Naive thymus-derived CD4-positive, alpha-beta T cell (primary cell): ENCODE measurements at regions not wholly inside any gene's neighbourhood (a gene's known extent, or its start where the extent isn't known, plus 50 kb on each side); places are given as distances from the start of the nearest gene placed in this dataset.

Source experiments
- ATAC-seq: fragments of 150-1000 bp; cut with Tn5 transposase; 2 replicates; pipeline ENCODE4 v1.10.0; 2021; ENCODE audit warnings: mild to moderate bottlenecking, moderate library complexity
- CTCF ChIA-PET: fragments of 350-600 bp; sonication (Branson Sonifier 250); formaldehyde crosslinking; loops from one replicate; lab custom pipeline; 2021; ENCODE audit warnings: antibody characterized with exemption; lab: Charles Lee
- POLR2A ChIA-PET: fragments of 350-600 bp; sonication (Branson Sonifier 250); formaldehyde crosslinking; loops from one replicate; lab custom pipeline; 2021; ENCODE audit warnings: antibody characterized with exemption, inconsistent platforms; lab: Charles Lee
- DNase-seq, 9 donors: peaks; one replicate each; pipeline versions ENCODE4 v3.0.0 to v3.0.0-alpha.2; 2020 to 2022; ENCODE audit warnings: mixed read lengths in 1 of 9
- H3K27ac ChIP-seq: one replicate; pipeline ENCODE4 v1.7.0; 2013; ENCODE audit warnings: mild to moderate bottlenecking, low read depth, low read length, moderate library complexity
- H3K27me3 ChIP-seq, 2 donors: one replicate each; pipeline ENCODE4 v1.7.0; 2013; ENCODE audit warnings: low read length in 2 of 2, mild to moderate bottlenecking in 2 of 2, moderate library complexity in 2 of 2; ENCODE audit not compliant: control insufficient read depth in 2 of 2, insufficient read depth in 2 of 2
- H3K36me3 ChIP-seq, 3 experiments: 1 replicate in 2 of 3; 2 replicates in 1 of 3; pipeline ENCODE4 v1.7.0; 2013; ENCODE audit warnings: low read length in 3 of 3, mild to moderate bottlenecking in 3 of 3, moderate library complexity in 1 of 3; ENCODE audit not compliant: insufficient read depth in 3 of 3, control insufficient read depth in 2 of 3
- H3K4me1 ChIP-seq, 2 donors: one replicate each; pipeline ENCODE4 v1.7.0; 2013; ENCODE audit warnings: low read length in 2 of 2, mild to moderate bottlenecking in 2 of 2, moderate library complexity in 1 of 2; ENCODE audit not compliant: control insufficient read depth in 2 of 2, insufficient read depth in 2 of 2
- H3K4me3 ChIP-seq: 2 replicates; pipeline ENCODE4 v1.7.0; 2013; ENCODE audit warnings: mild to moderate bottlenecking, low read length
- H3K9me3 ChIP-seq, 3 experiments: 1 replicate in 2 of 3; 2 replicates in 1 of 3; pipeline ENCODE4 v1.7.0; 2013; ENCODE audit warnings: low read length in 3 of 3; ENCODE audit not compliant: control insufficient read depth in 2 of 3
- H3K27ac Mint-ChIP-seq, 9 donors: one replicate each; pipeline ENCODE4 v1.8.0; 2020 to 2022; ENCODE audit warnings: mixed read lengths in 9 of 9, mild to moderate bottlenecking in 8 of 9, moderate library complexity in 5 of 9, inconsistent platforms in 2 of 9
- H3K27me3 Mint-ChIP-seq, 5 donors: one replicate each; pipeline ENCODE4 v1.8.0; 2021 to 2022; ENCODE audit warnings: mixed read lengths in 5 of 5, mild to moderate bottlenecking in 1 of 5
- H3K36me3 Mint-ChIP-seq, 5 donors: one replicate each; pipeline ENCODE4 v1.8.0; 2020 to 2022; ENCODE audit warnings: mixed read lengths in 5 of 5, mild to moderate bottlenecking in 3 of 5, inconsistent platforms in 1 of 5
- H3K4me1 Mint-ChIP-seq, 7 donors: one replicate each; pipeline ENCODE4 v1.8.0; 2020 to 2022; ENCODE audit warnings: mixed read lengths in 7 of 7, mild to moderate bottlenecking in 3 of 7, inconsistent platforms in 1 of 7
- H3K4me3 Mint-ChIP-seq, 10 donors: one replicate each; pipeline ENCODE4 v1.8.0; 2020 to 2022; ENCODE audit warnings: mild to moderate bottlenecking in 10 of 10, mixed read lengths in 10 of 10, moderate library complexity in 6 of 10, inconsistent platforms in 2 of 10
- H3K9me3 Mint-ChIP-seq, 11 donors: one replicate each; pipeline ENCODE4 v1.8.0; 2020 to 2022; ENCODE audit warnings: mixed read lengths in 11 of 11, mild to moderate bottlenecking in 4 of 11, inconsistent platforms in 1 of 11, moderate library complexity in 1 of 11
- intact Hi-C, 2 donors: fragments of 100-400 bp; cut with micrococcal nuclease; formaldehyde crosslinking; loops; one replicate each; pipeline ENCODE4 v1.15.1; 2023

- H3K4me3 Mint-ChIP-seq, result no peak overlapping the region
- no peaks in the 10 kb centered on the region for H3K4me1 Mint-ChIP-seq
- Histone ChIP-seq H3K9me3 (no peaks in the 10 kb centered on the region), H3K27ac (no peak overlapping the region), H3K4me3 (no peak overlapping the region), H3K36me3 (no peaks in the 10 kb centered on the region), H3K4me1 (no peaks in the 10 kb centered on the region), H3K27me3 (no peaks in the 10 kb centered on the region)
- peaks cover 0 to 9% (median 0%) of the 10 kb centered on the region in 5 donors for H3K27me3 Mint-ChIP-seq
- peaks cover 0 to 15% (median 3%) of the 10 kb centered on the region in 11 donors for H3K9me3 Mint-ChIP-seq
- ATAC-seq, result no peak
- no peak overlapping the region for H3K27ac Mint-ChIP-seq
- POLR2A ChIA-PET, result no interaction called here
- peaks cover 0 to 4% (median 0%) of the 10 kb centered on the region in 5 donors for H3K36me3 Mint-ChIP-seq
- CTCF ChIA-PET, result no interaction called here
- intact Hi-C loops, result no loop called here
- DNase-seq, result no peak
These were observed 99.8 kb downstream of the AASDHPPT start for GRCh38 chr11:106177311-106177710.

- no peak for ATAC-seq
- Mint-ChIP-seq H3K36me3 (peaks cover 0 to 4% (median 0%) of the 10 kb centered on the region in 5 donors), H3K4me3 (no peak overlapping the region), H3K9me3 (peaks cover 0 to 18% (median 4%) of the 10 kb centered on the region in 11 donors), H3K4me1 (no peaks in the 10 kb centered on the region), H3K27me3 (peaks cover 0 to 9% (median 0%) of the 10 kb centered on the region in 5 donors), H3K27ac (no peak overlapping the region)
- intact Hi-C loops, result no loop called here
- ChIA-PET POLR2A (no interaction called here), CTCF (no interaction called here)
- no peaks in the 10 kb centered on the region for H3K9me3 ChIP-seq
- H3K27me3 ChIP-seq, result no peaks in the 10 kb centered on the region
- H3K27ac ChIP-seq, result no peak overlapping the region
- no peaks in the 10 kb centered on the region for H3K36me3 ChIP-seq
- no peaks in the 10 kb centered on the region for H3K4me1 ChIP-seq
- no peak overlapping the region for H3K4me3 ChIP-seq
- DNase-seq, result no peak
These were observed 100.9 kb downstream of the AASDHPPT start for GRCh38 chr11:106178361-106178760.

GRCh38 chr11:106179048-106179447 lies 101.6 kb downstream of the AASDHPPT start:
- Histone ChIP-seq H3K9me3 (no peaks in the 10 kb centered on the region), H3K36me3 (no peaks in the 10 kb centered on the region), H3K27me3 (no peaks in the 10 kb centered on the region), H3K27ac (no peak overlapping the region), H3K4me1 (no peaks in the 10 kb centered on the region), H3K4me3 (no peak overlapping the region)
- ATAC-seq, result no peak
- no peaks in the 10 kb centered on the region for H3K4me1 Mint-ChIP-seq
- H3K27ac Mint-ChIP-seq, result no peak overlapping the region
- DNase-seq, result no peak
- POLR2A ChIA-PET, result no interaction called here
- peaks cover 0 to 9% (median 0%) of the 10 kb centered on the region in 5 donors for H3K27me3 Mint-ChIP-seq
- H3K9me3 Mint-ChIP-seq, result peaks cover 0 to 18% (median 4%) of the 10 kb centered on the region in 11 donors
- H3K4me3 Mint-ChIP-seq, result no peak overlapping the region
- intact Hi-C loops, result no loop called here
- CTCF ChIA-PET, result no interaction called here
- H3K36me3 Mint-ChIP-seq, result peaks cover 0 to 4% (median 0%) of the 10 kb centered on the region in 5 donors

GRCh38 chr11:106186630-106187029 lies 109.2 kb downstream of the AASDHPPT start:
- Mint-ChIP-seq H3K27me3 (no peaks in the 10 kb centered on the region), H3K4me1 (no peaks in the 10 kb centered on the region), H3K36me3 (no peaks in the 10 kb centered on the region), H3K9me3 (peaks cover 0 to 10% (median 3%) of the 10 kb centered on the region in 11 donors), H3K4me3 (no peak overlapping the region), H3K27ac (no peak overlapping the region)
- H3K27ac ChIP-seq, result no peak overlapping the region
- ATAC-seq (no peak), DNase-seq (no peak)
- H3K9me3 ChIP-seq, result no peaks in the 10 kb centered on the region
- no peaks in the 10 kb centered on the region for H3K4me1 ChIP-seq
- intact Hi-C loops, result no loop called here
- H3K27me3 ChIP-seq, result no peaks in the 10 kb centered on the region
- ChIA-PET CTCF (no interaction called here), POLR2A (no interaction called here)
- H3K4me3 ChIP-seq, result no peak overlapping the region
- H3K36me3 ChIP-seq, result no peaks in the 10 kb centered on the region

- H3K4me1 ChIP-seq, result no peaks in the 10 kb centered on the region
- CTCF ChIA-PET, result no interaction called here
- no peak for ATAC-seq
- Mint-ChIP-seq H3K4me3 (no peak overlapping the region), H3K36me3 (no peaks in the 10 kb centered on the region), H3K4me1 (no peaks in the 10 kb centered on the region), H3K27ac (no peak overlapping the region), H3K27me3 (no peaks in the 10 kb centered on the region), H3K9me3 (peaks cover 0 to 3% (median 0%) of the 10 kb centered on the region in 11 donors)
- no peak for DNase-seq
- no peak overlapping the region for H3K4me3 ChIP-seq
- H3K9me3 ChIP-seq, result no peaks in the 10 kb centered on the region
- H3K27me3 ChIP-seq, result no peaks in the 10 kb centered on the region
- POLR2A ChIA-PET, result no interaction called here
- intact Hi-C loops, result no loop called here
- no peaks in the 10 kb centered on the region for H3K36me3 ChIP-seq
- no peak overlapping the region for H3K27ac ChIP-seq
These were observed 110.5 kb downstream of the AASDHPPT start for GRCh38 chr11:106187860-106188456.

GRCh38 chr11:106193956-106194355 lies 116.5 kb downstream of the AASDHPPT start:
- no peak overlapping the region for H3K27ac ChIP-seq
- no peak for DNase-seq
- Mint-ChIP-seq H3K36me3 (no peaks in the 10 kb centered on the region), H3K27me3 (peaks cover 0 to 9% (median 2%) of the 10 kb centered on the region in 5 donors), H3K27ac (no peak overlapping the region), H3K4me1 (no peaks in the 10 kb centered on the region), H3K4me3 (no peak overlapping the region), H3K9me3 (peaks cover 0 to 2% (median 0%) of the 10 kb centered on the region in 11 donors)
- H3K4me1 ChIP-seq, result no peaks in the 10 kb centered on the region
- no peaks in the 10 kb centered on the region for H3K36me3 ChIP-seq
- no peaks in the 10 kb centered on the region for H3K27me3 ChIP-seq
- CTCF ChIA-PET, result no interaction called here
- intact Hi-C loops, result no loop called here
- no peak overlapping the region for H3K4me3 ChIP-seq
- POLR2A ChIA-PET, result no interaction called here
- H3K9me3 ChIP-seq, result no peaks in the 10 kb centered on the region
- ATAC-seq, result no peak

GRCh38 chr11:106197438-106197837 lies 120.0 kb downstream of the AASDHPPT start:
- H3K27ac ChIP-seq, result no peak overlapping the region
- H3K9me3 ChIP-seq, result no peaks in the 10 kb centered on the region
- Mint-ChIP-seq H3K9me3 (peaks cover 0 to 1% (median 0%) of the 10 kb centered on the region in 11 donors), H3K27me3 (peaks cover 0 to 20% (median 3%) of the 10 kb centered on the region in 5 donors), H3K4me3 (no peak overlapping the region), H3K4me1 (no peaks in the 10 kb centered on the region), H3K27ac (no peak overlapping the region), H3K36me3 (no peaks in the 10 kb centered on the region)
- DNase-seq (no peak), ATAC-seq (no peak)
- no peak overlapping the region for H3K4me3 ChIP-seq
- POLR2A ChIA-PET, result no interaction called here
- no peaks in the 10 kb centered on the region for H3K36me3 ChIP-seq
- intact Hi-C loops, result no loop called here
- CTCF ChIA-PET, result no interaction called here
- H3K27me3 ChIP-seq, result no peaks in the 10 kb centered on the region
- no peaks in the 10 kb centered on the region for H3K4me1 ChIP-seq
